K562 (cell line): ENCODE measurements at regions not wholly inside any gene's neighbourhood (a gene's known extent, or its start where the extent isn't known, plus 50 kb on each side); places are given as distances from the start of the nearest gene placed in this dataset.

Experiments used
- ATAC-seq: fragments of 200-7000 bp; cut with Tn5 transposase; 3 replicates; pipeline ENCODE4 v1.9.1; 2020; ENCODE audit warnings: moderate library complexity
- BruUV-seq: library from RNA; stranded (reverse); fragments of 400-500 nt; replicated peaks from 2 replicates; lab custom pipeline; 2021; lab: Mats Ljungman, UMichigan
- CTCF ChIA-PET: fragments of 300-600 bp; formaldehyde crosslinking; extraction: SDS; loops from one replicate; lab custom pipeline; 2021; ENCODE audit warnings: low intra/inter-chr PET ratio; lab: Yijun Ruan, JAX
- POLR2A ChIA-PET: fragments of 300-600, 350-650 bp; sonication (Branson Sonifier 250); formaldehyde crosslinking; extraction: SDS; loops from one replicate; lab custom pipeline; 2021; ENCODE audit warnings: antibody characterized with exemption, inconsistent platforms; lab: Yijun Ruan, JAX
- DNase-seq, 4 experiments: peaks; one replicate each; pipeline versions ENCODE4 v3.0.0 to v3.0.0-alpha.2; 2011 to 2018; ENCODE audit warnings: low spot score in 3 of 4, mixed read lengths in 3 of 4; ENCODE audit errors: extremely low read depth in 1 of 4
- FAIRE-seq: peaks from 2 replicates; lab custom pipeline; 2011; peaks lifted over from hg19 to GRCh38; lab: Jason Lieb, UNC
- H2AFZ ChIP-seq: 2 replicates; pipeline ENCODE4 v1.6.0; 2011; ENCODE audit warnings: low read depth, low read length, control low read depth, inconsistent platforms
- H3K27ac ChIP-seq: fragments of 200-600 bp; 3 replicates; pipeline ENCODE4 v1.8.0; 2011; ENCODE audit warnings: low read depth, mild to moderate bottlenecking, control low read depth, inconsistent platforms, low read length, moderate library complexity, mixed read lengths; ENCODE audit errors: extremely low read depth
- H3K27me3 ChIP-seq, 2 experiments: fragments of 300-600 bp in 1 of 2; 2 replicates in 1 of 2; 3 replicates in 1 of 2; pipeline versions ENCODE4 v1.6.0 to v1.8.0; 2011; ENCODE audit warnings: inconsistent platforms in 2 of 2, low read length in 2 of 2, mild to moderate bottlenecking in 1 of 2, mixed read lengths in 1 of 2, moderate library complexity in 1 of 2; ENCODE audit not compliant: control insufficient read depth in 2 of 2, insufficient read depth in 2 of 2
- H3K36me3 ChIP-seq: fragments of 300-600 bp; 3 replicates; pipeline ENCODE4 v1.8.0; 2011; ENCODE audit warnings: mild to moderate bottlenecking, low read length, inconsistent platforms; ENCODE audit not compliant: control insufficient read depth, insufficient read depth
- H3K4me1 ChIP-seq, 2 experiments: fragments of 200-600 bp in 1 of 2; replicated peaks in 1 of 2; 2 replicates in 1 of 2; 3 replicates in 1 of 2; pipeline versions ENCODE4 v1.5.1 to v1.8.0; 2011; ENCODE audit warnings: inconsistent platforms in 2 of 2, low read length in 2 of 2, mild to moderate bottlenecking in 1 of 2, mixed read lengths in 1 of 2, moderate library complexity in 1 of 2; ENCODE audit not compliant: control insufficient read depth in 2 of 2, insufficient read depth in 2 of 2
- H3K4me2 ChIP-seq: 2 replicates; pipeline ENCODE4 v1.6.1; 2011; ENCODE audit warnings: low read length, control low read depth, inconsistent platforms, mixed read lengths; ENCODE audit not compliant: insufficient read depth
- H3K4me3 ChIP-seq: fragments of 200-600 bp; sonication (generic), shearing (Covaris generic); 2 replicates; pipeline ENCODE4 v1.5.1; 2016; ENCODE audit warnings: control low read depth, inconsistent platforms
- H3K79me2 ChIP-seq: fragments of 200-600 bp; 3 replicates; pipeline ENCODE4 v1.8.0; 2011; ENCODE audit warnings: low read length, inconsistent platforms; ENCODE audit not compliant: control insufficient read depth, insufficient read depth
- H3K9ac ChIP-seq, 2 experiments: 2 replicates each; pipeline versions ENCODE4 v1.6.0 to v1.6.1; 2011; ENCODE audit warnings: low read depth in 2 of 2, low read length in 2 of 2, control low read depth in 1 of 2, inconsistent platforms in 1 of 2, mild to moderate bottlenecking in 1 of 2, mixed read lengths in 1 of 2; ENCODE audit not compliant: insufficient read depth in 1 of 2
- H3K9me1 ChIP-seq: one replicate; pipeline ENCODE4 v1.6.0; 2011; ENCODE audit warnings: inconsistent platforms, mild to moderate bottlenecking, low read length, moderate library complexity; ENCODE audit not compliant: control insufficient read depth, insufficient read depth
- H3K9me3 ChIP-seq: replicated peaks from 2 replicates; pipeline ENCODE4 v1.5.1; 2011; ENCODE audit warnings: low read depth, low read length, inconsistent platforms; ENCODE audit not compliant: control insufficient read depth, insufficient read depth
- H4K20me1 ChIP-seq: replicated peaks from 2 replicates; pipeline ENCODE4 v1.6.1; 2011; ENCODE audit warnings: low read length, inconsistent platforms, mixed read lengths; ENCODE audit not compliant: control insufficient read depth, insufficient read depth
- ARNT ChIP-seq, 2 experiments: fragments of 450-650 bp; IDR thresholded peaks; 2 replicates each; pipeline ENCODE4 v1.6.1; 2016; ENCODE audit warnings: mild to moderate bottlenecking in 1 of 2
- ATF7 ChIP-seq: fragments of 450-650 bp; IDR thresholded peaks from 2 replicates; pipeline ENCODE4 v1.7.1; 2014; ENCODE audit warnings: mild to moderate bottlenecking, moderate library complexity
- BCOR ChIP-seq: fragments of 450-650 bp; IDR thresholded peaks from 2 replicates; pipeline ENCODE4 v1.6.1; 2016
- FIP1L1 ChIP-seq: fragments of 200-400 bp; formaldehyde crosslinking; IDR thresholded peaks from 2 replicates; pipeline ENCODE4 v1.6.1; 2018; ENCODE audit warnings: mild to moderate bottlenecking, low read depth, low read length; ENCODE audit not compliant: poor library complexity, severe bottlenecking
- GABPA ChIP-seq: fragments of 200-800 bp; sonication (Bioruptor generic); conservative IDR thresholded peaks from 2 replicates; pipeline ENCODE4 v1.6.1; 2016; ENCODE audit warnings: low read depth, missing genetic modification characterization, missing compliant biosample characterization
- GABPB2 ChIP-seq: fragments of 250-450 bp; sonication (Bioruptor Pico); conservative IDR thresholded peaks from 2 replicates; pipeline ENCODE4 v1.5.1; 2021; ENCODE audit warnings: mild to moderate bottlenecking
- GMEB1 ChIP-seq: fragments of 250-450 bp; sonication (Bioruptor Pico); IDR thresholded peaks from 2 replicates; pipeline ENCODE4 v1.4.0; 2020; ENCODE audit warnings: mild to moderate bottlenecking
- MYBL2 ChIP-seq, 2 experiments: fragments of 450-650 bp in 1 of 2; sonication (generic) in 1 of 2; formaldehyde crosslinking in 1 of 2; IDR thresholded peaks; 2 replicates each; pipeline versions ENCODE4 v1.6.1 to v1.8.1; 2017 to 2022; ENCODE audit warnings: borderline replicate concordance in 1 of 2, inconsistent platforms in 1 of 2, low read depth in 1 of 2, mild to moderate bottlenecking in 1 of 2, missing genetic modification reagents in 1 of 2, moderate library complexity in 1 of 2
- PRMT5 ChIP-seq: sonication (generic); formaldehyde crosslinking; IDR thresholded peaks from 2 replicates; pipeline ENCODE4 v1.5.0; 2020; ENCODE audit warnings: missing genetic modification reagents
- RBFOX2 ChIP-seq: fragments of 200-400 bp; formaldehyde crosslinking; IDR thresholded peaks from 2 replicates; pipeline ENCODE4 v1.6.1; 2017; ENCODE audit warnings: low read depth, mild to moderate bottlenecking, low read length, moderate library complexity
- RBM25 ChIP-seq: fragments of 200-400 bp; formaldehyde crosslinking; IDR thresholded peaks from 2 replicates; pipeline ENCODE4 v1.6.1; 2018; ENCODE audit warnings: low read length, low read depth, moderate library complexity; ENCODE audit not compliant: severe bottlenecking
- XRCC5 ChIP-seq: fragments of 200-400 bp; formaldehyde crosslinking; IDR thresholded peaks from 2 replicates; pipeline ENCODE4 v1.6.1; 2017; ENCODE audit warnings: low read depth, mild to moderate bottlenecking, low read length
- ZNF224 ChIP-seq: sonication (generic); formaldehyde crosslinking; IDR thresholded peaks from 2 replicates; pipeline ENCODE4 v1.8.0; 2022; ENCODE audit warnings: mild to moderate bottlenecking, missing genetic modification reagents
- ZNF280A ChIP-seq: fragments of 450-650 bp; IDR thresholded peaks from 2 replicates; pipeline ENCODE4 v1.6.1; 2018; ENCODE audit warnings: mild to moderate bottlenecking, low read depth; ENCODE audit not compliant: partially characterized antibody
- WGBS: fragments of 100-300 bp; shearing (Covaris generic); methylation state at CpG from one replicate; pipeline ENCODE4 v1.1.6; 2016; ENCODE audit warnings: low coverage, mixed read lengths; ENCODE audit not compliant: insufficient coverage; ENCODE audit errors: missing lambda C conversion rate; 5-methylcytosine and 5-hydroxymethylcytosine counted together
- in situ Hi-C: fragments of 300-500 bp; cut with MboI; formaldehyde crosslinking; loops from 4 replicates; pipeline ENCODE4 v1.15.0; 2018; ENCODE audit warnings: inconsistent platforms, mixed read lengths
- intact Hi-C: fragments of 100-400 bp; cut with micrococcal nuclease; formaldehyde crosslinking; loops from 2 replicates; pipeline ENCODE4 v1.14.2; 2022

- in situ Hi-C loops, result no loop called here
- H3K4me3 ChIP-seq, result no peak overlapping the region
- no peaks in the 10 kb centered on the region for H3K4me1 ChIP-seq
- FAIRE-seq (no peak), DNase-seq (no peak), ATAC-seq (no peak)
- H2AFZ ChIP-seq, result no peak overlapping the region
- no peak for TF ChIP-seq GMEB1 (CRISPR knock-in tag)
- TF ChIP-seq RBFOX2, result no peak
- no peak for TF ChIP-seq MYBL2 (IDR thresholded peaks at IDR 0.05; ENCODE audit: low read depth)
- no peak for TF ChIP-seq MYBL2 (CRISPR knock-in tag; IDR thresholded peaks at IDR 0.05; ENCODE audit: borderline replicate concordance)
- no peak for TF ChIP-seq FIP1L1
- TF ChIP-seq ARNT (IDR thresholded peaks at IDR 0.05), result no peak
- TF ChIP-seq RBM25, result no peak
- no peak for TF ChIP-seq ZNF280A
- no peak for TF ChIP-seq ATF7
- no peak for TF ChIP-seq PRMT5 (CRISPR knock-in tag)
- TF ChIP-seq GABPA, result no peak
- TF ChIP-seq XRCC5, result no peak
- TF ChIP-seq GABPB2 (CRISPR knock-in tag), result no peak
- no peak for TF ChIP-seq ZNF224
- no peak for TF ChIP-seq BCOR
- H3K4me2 ChIP-seq, result no peak overlapping the region
- no peak overlapping the region for H3K9ac ChIP-seq
- WGBS, result 2% methylated on average over 5 of the region's 5 CpGs
- ChIA-PET POLR2A (no interaction called here), CTCF (no interaction called here)
- no peaks in the 10 kb centered on the region for H3K36me3 ChIP-seq
- no peaks in the 10 kb centered on the region for H3K9me1 ChIP-seq
- no peaks in the 10 kb centered on the region for H3K9me3 ChIP-seq
- H3K27me3 ChIP-seq, result no peaks in the 10 kb centered on the region
- no TSS peak for BruUV-seq
- H3K79me2 ChIP-seq, result no peaks in the 10 kb centered on the region
- H3K27ac ChIP-seq, result no peak overlapping the region
- no peaks in the 10 kb centered on the region for H4K20me1 ChIP-seq
- intact Hi-C loops, result loop anchor here (5.0 kb wide), 1 partner anchor 584 kb away; no protein-coding TSS in a partner anchor
Observed at GRCh38 chr4:189207872-189208271, 732.8 kb upstream of the FRG1 start.
